ENCODE measurements at regions not wholly inside any gene's neighbourhood (a gene's known extent, or its start where the extent isn't known, plus 50 kb on each side); places are given as distances from the start of the nearest gene placed in this dataset.

DNA sequence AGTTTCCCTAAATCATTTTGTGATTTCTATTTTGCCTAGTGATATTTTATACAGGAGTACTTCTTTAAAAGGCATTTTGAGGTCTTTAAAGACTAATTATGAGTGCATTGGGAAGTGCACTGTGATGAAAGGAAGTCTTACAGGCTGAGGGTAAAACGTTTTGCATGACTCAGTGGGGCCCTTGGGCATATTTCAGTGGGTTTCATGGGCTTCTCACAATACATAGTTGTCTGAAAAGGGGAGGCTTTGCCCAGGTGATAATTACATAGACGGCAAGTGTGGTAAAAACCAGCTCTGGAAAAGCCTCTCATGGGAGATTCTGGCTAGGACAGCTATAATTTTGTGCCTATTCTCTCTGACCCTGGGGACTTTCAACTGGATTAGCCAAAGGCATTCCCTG, 387.2 kb downstream of the ARHGEF28 start:
- no peak for TF ChIP-seq POLR2A (IDR thresholded peaks at IDR 0.05)
- TF ChIP-seq, protein P1, sequence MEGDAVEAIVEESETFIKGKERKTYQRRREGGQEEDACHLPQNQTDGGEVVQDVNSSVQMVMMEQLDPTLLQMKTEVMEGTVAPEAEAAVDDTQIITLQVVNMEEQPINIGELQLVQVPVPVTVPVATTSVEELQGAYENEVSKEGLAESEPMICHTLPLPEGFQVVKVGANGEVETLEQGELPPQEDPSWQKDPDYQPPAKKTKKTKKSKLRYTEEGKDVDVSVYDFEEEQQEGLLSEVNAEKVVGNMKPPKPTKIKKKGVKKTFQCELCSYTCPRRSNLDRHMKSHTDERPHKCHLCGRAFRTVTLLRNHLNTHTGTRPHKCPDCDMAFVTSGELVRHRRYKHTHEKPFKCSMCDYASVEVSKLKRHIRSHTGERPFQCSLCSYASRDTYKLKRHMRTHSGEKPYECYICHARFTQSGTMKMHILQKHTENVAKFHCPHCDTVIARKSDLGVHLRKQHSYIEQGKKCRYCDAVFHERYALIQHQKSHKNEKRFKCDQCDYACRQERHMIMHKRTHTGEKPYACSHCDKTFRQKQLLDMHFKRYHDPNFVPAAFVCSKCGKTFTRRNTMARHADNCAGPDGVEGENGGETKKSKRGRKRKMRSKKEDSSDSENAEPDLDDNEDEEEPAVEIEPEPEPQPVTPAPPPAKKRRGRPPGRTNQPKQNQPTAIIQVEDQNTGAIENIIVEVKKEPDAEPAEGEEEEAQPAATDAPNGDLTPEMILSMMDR (IDR thresholded peaks at IDR 0.05): no peak
